ENCODE measurements at regions not wholly inside any gene's neighbourhood (a gene's known extent, or its start where the extent isn't known, plus 50 kb on each side); places are given as distances from the start of the nearest gene placed in this dataset.
"Not testable (repeated sequence)": the region's sequence is repeated elsewhere in the genome, so short reads cannot be mapped to it uniquely, and the experiment has no call there.

GRCh38 chr11:50088231-50088630 is 55.6 kb downstream of the OR4C45 start:
- no peak for TF ChIP-seq BCL3 (IDR thresholded peaks at IDR 0.05)
- TF ChIP-seq EHMT2 (IDR thresholded peaks at IDR 0.05; ENCODE audit: low read depth): no peak
- no peak for TF ChIP-seq TP53 (CRISPR knock-in tag; IDR thresholded peaks at IDR 0.05)
- no peak for TF ChIP-seq PHF8 (IDR thresholded peaks at IDR 0.05; ENCODE audit: borderline replicate concordance, low read depth)
- 7% methylated on average over 2 of the region's 2 CpGs for WGBS (ENCODE audit: missing lambda C conversion rate)
- no peak for DNase-seq (ENCODE audit: low read depth in 1 of 2, low spot score in 1 of 2)
- Histone ChIP-seq H3K4me1 (no peaks in the 10 kb centered on the region), H3K4me3 (no peak overlapping the region), H3K27ac (no peak overlapping the region), H3K9me3 (peaks cover 4% of the 10 kb centered on the region; the same call in 1 of the 3 replicates), H3K4me2 (no peak overlapping the region)
- no peak for ATAC-seq
- FAIRE-seq: no peak
- ChIA-PET POLR2A (no interaction called here), CTCF (no interaction called here)

GRCh38 chr11:50098186-50098725 is 65.6 kb downstream of the OR4C45 start:
- no peak overlapping the region for H3K4me2 ChIP-seq
- no peaks in the 10 kb centered on the region for H3K4me1 ChIP-seq
- WGBS (ENCODE audit: missing lambda C conversion rate): 0% methylated on average over 2 of the region's 2 CpGs
- no peak overlapping the region for H3K27ac ChIP-seq
- no peak for DNase-seq (ENCODE audit: low read depth in 1 of 2, low spot score in 1 of 2)
- no peak for TF ChIP-seq HOXB5 (CRISPR knock-in tag; IDR thresholded peaks at IDR 0.05)
- no peak for TF ChIP-seq FOSL2 (IDR thresholded peaks at IDR 0.05)
- no peak for TF ChIP-seq FOSL2 (CRISPR knock-in tag; IDR thresholded peaks at IDR 0.05)
- no peak for TF ChIP-seq ZNF302 (CRISPR knock-in tag; IDR thresholded peaks at IDR 0.05)
- TF ChIP-seq TFCP2L1 (CRISPR knock-in tag; IDR thresholded peaks at IDR 0.05): no peak
- TF ChIP-seq TP53 (CRISPR knock-in tag; IDR thresholded peaks at IDR 0.05): no peak
- TF ChIP-seq RFX5 (IDR thresholded peaks at IDR 0.05): no peak
- TF ChIP-seq HMGXB4 (CRISPR knock-in tag; IDR thresholded peaks at IDR 0.05; ENCODE audit: borderline replicate concordance): no peak
- ChIA-PET CTCF (no interaction called here), POLR2A (no interaction called here)
- no peak overlapping the region for H3K4me3 ChIP-seq
- ATAC-seq: no peak
- no peaks in the 10 kb centered on the region for H3K9me3 ChIP-seq
- FAIRE-seq: no peak

GRCh38 chr11:50102916-50103315 is 70.2 kb downstream of the OR4C45 start:
- ChIA-PET POLR2A (no interaction called here), CTCF (no interaction called here)
- DNase-seq (ENCODE audit: low read depth in 1 of 2, low spot score in 1 of 2): no peak
- no peaks in the 10 kb centered on the region for H3K9me3 ChIP-seq
- H3K4me3 ChIP-seq: no peak overlapping the region
- no peak overlapping the region for H3K4me2 ChIP-seq
- TF ChIP-seq CTCF (IDR thresholded peaks at IDR 0.05) (no peak), EHMT2 (IDR thresholded peaks at IDR 0.05; ENCODE audit: low read depth) (no peak), CEBPB (IDR thresholded peaks at IDR 0.05) (no peak), ZNF302 (CRISPR knock-in tag; IDR thresholded peaks at IDR 0.05) (no peak), ATOH8 (CRISPR knock-in tag; IDR thresholded peaks at IDR 0.05; ENCODE audit: low read depth) (no peak), RARB (CRISPR knock-in tag; IDR thresholded peaks at IDR 0.05) (no peak), EHF (CRISPR knock-in tag; IDR thresholded peaks at IDR 0.05) (no peak), HOXB13 (CRISPR knock-in tag; IDR thresholded peaks at IDR 0.05; ENCODE audit: low read depth) (no peak)
- no peak overlapping the region for H3K27ac ChIP-seq
- FAIRE-seq: no peak
- no peak for ATAC-seq
- no peaks in the 10 kb centered on the region for H3K4me1 ChIP-seq

GRCh38 chr11:50140686-50141085 is 108.0 kb downstream of the OR4C45 start:
- H3K27ac ChIP-seq; H3K4me2 ChIP-seq; POLR2A ChIA-PET; CTCF ChIA-PET; H3K9me3 ChIP-seq; ATAC-seq; DNase-seq (ENCODE audit: low read depth in 1 of 2, low spot score in 1 of 2); H3K4me3 ChIP-seq; H3K4me1 ChIP-seq; FAIRE-seq: not testable (repeated sequence)
- 6% methylated on average over 2 of the region's 2 CpGs for WGBS (ENCODE audit: missing lambda C conversion rate)

- FAIRE-seq; CTCF ChIA-PET; H3K9me3 ChIP-seq; H3K4me1 ChIP-seq; ATAC-seq; H3K4me3 ChIP-seq; H3K4me2 ChIP-seq; POLR2A ChIA-PET; H3K27ac ChIP-seq; DNase-seq (ENCODE audit: low read depth in 1 of 2, low spot score in 1 of 2): not testable (repeated sequence)
- WGBS (ENCODE audit: missing lambda C conversion rate): 0% methylated on average over 3 of the region's 3 CpGs
Measured at GRCh38 chr11:50146308-50146707, 113.6 kb downstream of the OR4C45 start.

All from A549 (cell line).